Keratinocyte (primary cell): ENCODE measurements at regions not wholly inside any gene's neighbourhood (a gene's known extent, or its start where the extent isn't known, plus 50 kb on each side); places are given as distances from the start of the nearest gene placed in this dataset.

Source experiments
- DNase-seq: peaks from one replicate; pipeline ENCODE4 v3.0.0-alpha.2; 2011; ENCODE audit warnings: low read depth, missing footprints, low spot score
- FAIRE-seq: peaks from 2 replicates; lab custom pipeline; 2011; peaks lifted over from hg19 to GRCh38; lab: Jason Lieb, UNC
- H2AFZ ChIP-seq: 2 replicates; pipeline ENCODE4 v1.6.0; 2012; ENCODE audit warnings: low read length, control low read depth, inconsistent platforms; ENCODE audit not compliant: control insufficient read depth
- H3K27ac ChIP-seq: 2 replicates; pipeline ENCODE4 v1.5.1; 2011; ENCODE audit warnings: low read length; ENCODE audit not compliant: control insufficient read depth, insufficient read depth
- H3K27me3 ChIP-seq: 3 replicates; pipeline ENCODE4 v1.6.0; 2011; ENCODE audit warnings: low read length; ENCODE audit not compliant: control insufficient read depth, insufficient read depth; ENCODE audit errors: extremely low read depth
- H3K36me3 ChIP-seq, 2 experiments: 2 replicates in 1 of 2; 3 replicates in 1 of 2; pipeline ENCODE4 v1.5.1; 2011; ENCODE audit warnings: low read length in 2 of 2, mild to moderate bottlenecking in 1 of 2; ENCODE audit not compliant: control insufficient read depth in 2 of 2, insufficient read depth in 2 of 2; ENCODE audit errors: extremely low read depth in 1 of 2
- H3K4me1 ChIP-seq: 3 replicates; pipeline ENCODE4 v1.5.1; 2011; ENCODE audit warnings: low read length; ENCODE audit not compliant: control insufficient read depth, insufficient read depth; ENCODE audit errors: extremely low read depth
- H3K4me2 ChIP-seq: 3 replicates; pipeline ENCODE4 v1.6.0; 2011; ENCODE audit warnings: low read depth, low read length; ENCODE audit not compliant: control insufficient read depth, insufficient read depth; ENCODE audit errors: extremely low read depth
- H3K4me3 ChIP-seq, 3 experiments: fragments of 200-600 bp in 1 of 3; sonication (generic) in 1 of 3; 2 replicates in 2 of 3; 3 replicates in 1 of 3; pipeline ENCODE4 v1.5.1; 2011 to 2016; ENCODE audit warnings: low read length in 3 of 3, mild to moderate bottlenecking in 3 of 3, control low read depth in 2 of 3, inconsistent platforms in 1 of 3, low read depth in 1 of 3, mixed read lengths in 1 of 3, mixed run types in 1 of 3, moderate library complexity in 1 of 3; ENCODE audit not compliant: control insufficient read depth in 2 of 3, insufficient read depth in 2 of 3; ENCODE audit errors: extremely low read depth in 1 of 3
- H3K79me2 ChIP-seq: 2 replicates; pipeline ENCODE4 v1.6.0; 2012; ENCODE audit warnings: low read length; ENCODE audit not compliant: control insufficient read depth, insufficient read depth
- H3K9ac ChIP-seq: 3 replicates; pipeline ENCODE4 v1.6.0; 2011; ENCODE audit warnings: low read length; ENCODE audit not compliant: control insufficient read depth, insufficient read depth; ENCODE audit errors: extremely low read depth
- H3K9me1 ChIP-seq: 3 replicates; pipeline ENCODE4 v1.6.0; 2011; ENCODE audit warnings: low read length; ENCODE audit not compliant: control insufficient read depth, insufficient read depth; ENCODE audit errors: extremely low read depth
- H3K9me3 ChIP-seq: 2 replicates; pipeline ENCODE4 v1.5.1; 2012; ENCODE audit warnings: low read depth, low read length; ENCODE audit not compliant: control insufficient read depth
- H4K20me1 ChIP-seq: 3 replicates; pipeline ENCODE4 v1.6.0; 2011; ENCODE audit warnings: low read length; ENCODE audit not compliant: control insufficient read depth, insufficient read depth; ENCODE audit errors: extremely low read depth
- EZH2 ChIP-seq: IDR thresholded peaks from one replicate; pipeline ENCODE4 v1.6.1; 2012; ENCODE audit warnings: inconsistent platforms, mild to moderate bottlenecking, low read length, moderate library complexity
- dilution Hi-C: fragments of 300-500 bp; cut with MboI; formaldehyde crosslinking; loops from one replicate; pipeline ENCODE4 v1.7.0; 2020; ENCODE audit warnings: low sequenced_read_pairs; ENCODE audit not compliant: extremely low pct_ligation_motif_present
- TF ChIP-seq, protein P1 (sequence below), 3 experiments: IDR thresholded peaks in 1 of 3; conservative IDR thresholded peaks in 1 of 3; optimal IDR thresholded peaks in 1 of 3; 2 replicates in 2 of 3; 3 replicates in 1 of 3; pipeline versions ENCODE3 to v1.5.1; 2011; ENCODE audit warnings: low read length in 3 of 3, mild to moderate bottlenecking in 3 of 3, moderate library complexity in 2 of 3, control low read depth in 1 of 3, inconsistent platforms in 1 of 3; ENCODE audit not compliant: insufficient read depth in 2 of 3; ENCODE audit errors: extremely low read depth in 1 of 3

DNA sequence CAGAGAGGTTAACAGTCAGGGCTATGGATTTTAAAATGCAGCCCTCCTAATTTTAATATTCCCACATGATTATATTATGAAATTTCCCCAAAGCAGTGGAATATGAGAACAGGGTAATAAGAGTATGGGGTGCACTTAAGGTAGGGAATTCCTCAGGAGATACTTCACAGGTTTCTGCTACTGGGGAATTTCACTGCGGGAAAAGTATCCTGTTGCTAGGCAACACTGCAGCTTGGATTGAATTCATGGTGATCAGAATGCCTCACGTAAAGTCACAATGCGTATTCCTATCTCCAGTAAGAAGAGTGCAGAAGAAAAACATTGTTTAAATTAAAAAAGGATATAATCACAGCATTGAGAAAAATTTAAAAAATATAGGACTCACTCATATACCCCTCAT, 398.1 kb upstream of the RPS6KA3 start:
- no peak for TF ChIP-seq EZH2
- TF ChIP-seq, protein P1, sequence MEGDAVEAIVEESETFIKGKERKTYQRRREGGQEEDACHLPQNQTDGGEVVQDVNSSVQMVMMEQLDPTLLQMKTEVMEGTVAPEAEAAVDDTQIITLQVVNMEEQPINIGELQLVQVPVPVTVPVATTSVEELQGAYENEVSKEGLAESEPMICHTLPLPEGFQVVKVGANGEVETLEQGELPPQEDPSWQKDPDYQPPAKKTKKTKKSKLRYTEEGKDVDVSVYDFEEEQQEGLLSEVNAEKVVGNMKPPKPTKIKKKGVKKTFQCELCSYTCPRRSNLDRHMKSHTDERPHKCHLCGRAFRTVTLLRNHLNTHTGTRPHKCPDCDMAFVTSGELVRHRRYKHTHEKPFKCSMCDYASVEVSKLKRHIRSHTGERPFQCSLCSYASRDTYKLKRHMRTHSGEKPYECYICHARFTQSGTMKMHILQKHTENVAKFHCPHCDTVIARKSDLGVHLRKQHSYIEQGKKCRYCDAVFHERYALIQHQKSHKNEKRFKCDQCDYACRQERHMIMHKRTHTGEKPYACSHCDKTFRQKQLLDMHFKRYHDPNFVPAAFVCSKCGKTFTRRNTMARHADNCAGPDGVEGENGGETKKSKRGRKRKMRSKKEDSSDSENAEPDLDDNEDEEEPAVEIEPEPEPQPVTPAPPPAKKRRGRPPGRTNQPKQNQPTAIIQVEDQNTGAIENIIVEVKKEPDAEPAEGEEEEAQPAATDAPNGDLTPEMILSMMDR (optimal IDR thresholded peaks at IDR 0.05 in 1 of 3, IDR thresholded peaks at IDR 0.05 in 1 of 3, conservative IDR thresholded peaks at IDR 0.05 in 1 of 3; ENCODE audit: extremely low read depth in 1 of 3, insufficient read depth in 2 of 3, low read length in 3 of 3): no peak
- Histone ChIP-seq H3K27me3 (no peaks in the 10 kb centered on the region), H3K36me3 (no peaks in the 10 kb centered on the region), H3K9ac (no peak overlapping the region), H4K20me1 (no peaks in the 10 kb centered on the region), H3K4me3 (no peak overlapping the region), H3K4me2 (no peak overlapping the region), H3K9me3 (no peaks in the 10 kb centered on the region), H2AFZ (no peak overlapping the region), H3K27ac (no peak overlapping the region), H3K4me1 (no peaks in the 10 kb centered on the region), H3K9me1 (no peaks in the 10 kb centered on the region), H3K79me2 (no peaks in the 10 kb centered on the region)
- no peak for DNase-seq
- dilution Hi-C loops: no loop called here
- FAIRE-seq: no peak

DNA sequence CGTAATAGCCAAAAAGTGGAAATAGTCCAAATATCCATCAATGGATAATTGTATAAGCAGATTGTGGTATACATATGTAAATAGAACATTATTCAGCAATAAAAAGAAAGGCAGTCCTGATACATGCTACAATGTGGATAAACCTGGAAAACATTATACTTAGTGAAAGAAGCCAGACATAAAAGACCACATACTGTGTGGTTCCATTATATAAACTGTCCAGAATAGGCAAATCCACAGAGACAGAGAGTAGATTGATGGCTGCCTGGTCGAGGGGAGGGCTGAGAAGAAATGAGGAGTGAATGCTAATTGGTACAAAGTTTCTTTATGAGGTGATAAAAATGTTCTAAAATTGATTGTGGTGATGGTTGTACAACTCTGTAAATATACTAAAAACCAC, 397.4 kb upstream of the RPS6KA3 start:
- DNase-seq (no peak), FAIRE-seq (no peak)

More for the DNA sequence above, 397.4 kb upstream of the RPS6KA3 start:
- Histone ChIP-seq H3K27ac (no peak overlapping the region), H3K27me3 (no peaks in the 10 kb centered on the region), H3K9ac (no peak overlapping the region), H3K79me2 (no peaks in the 10 kb centered on the region), H3K4me1 (no peaks in the 10 kb centered on the region), H4K20me1 (no peaks in the 10 kb centered on the region), H3K36me3 (no peaks in the 10 kb centered on the region), H3K4me2 (no peak overlapping the region), H2AFZ (no peak overlapping the region), H3K9me3 (no peaks in the 10 kb centered on the region), H3K9me1 (no peaks in the 10 kb centered on the region), H3K4me3 (no peak overlapping the region)
- dilution Hi-C loops: no loop called here
- TF ChIP-seq EZH2: no peak
- TF ChIP-seq, protein P1 (optimal IDR thresholded peaks at IDR 0.05 in 1 of 3, IDR thresholded peaks at IDR 0.05 in 1 of 3, conservative IDR thresholded peaks at IDR 0.05 in 1 of 3; ENCODE audit: extremely low read depth in 1 of 3, insufficient read depth in 2 of 3, low read length in 3 of 3): no peak
